ENCODE measurements at regions not wholly inside any gene's neighbourhood (a gene's known extent, or its start where the extent isn't known, plus 50 kb on each side); places are given as distances from the start of the nearest gene placed in this dataset.

- 75% methylated on average over 6 of the region's 6 CpGs for whole genome bisulfite sequencing
- H3K4me3 ChIP-seq = no peak overlapping the region
- H3K27me3 ChIP-seq = no peaks in the 10 kb centered on the region
- H3K27ac ChIP-seq = no peak overlapping the region
- H3K9me3 ChIP-seq = no peaks in the 10 kb centered on the region
- H3K36me3 ChIP-seq = no peaks in the 10 kb centered on the region
- TF ChIP-seq CTCF (IDR thresholded peaks at IDR 0.05) (no peak), POLR2AphosphoS5 (IDR thresholded peaks at IDR 0.05) (no peak), POLR2A (IDR thresholded peaks at IDR 0.05) (no peak)
- H3K4me1 ChIP-seq = no peaks in the 10 kb centered on the region
- no peak for DNase-seq (ENCODE audit: low spot score in 2 of 2)
Observed at GRCh38 chr21:16777041-16777720, 735.7 kb upstream of the CXADR start.

GRCh38 chr21:16788584-16788983 is 724.3 kb upstream of the CXADR start:
- Histone ChIP-seq H3K27ac (no peak overlapping the region), H3K36me3 (no peaks in the 10 kb centered on the region), H3K9me3 (no peaks in the 10 kb centered on the region), H3K27me3 (no peaks in the 10 kb centered on the region), H3K4me3 (no peak overlapping the region), H3K4me1 (no peaks in the 10 kb centered on the region)
- no peak for DNase-seq (ENCODE audit: low spot score in 2 of 2)
- TF ChIP-seq CTCF (IDR thresholded peaks at IDR 0.05) = no peak
- no peak for TF ChIP-seq POLR2AphosphoS5 (IDR thresholded peaks at IDR 0.05)
- TF ChIP-seq EP300 (IDR thresholded peaks at IDR 0.05) = no peak
- no peak for TF ChIP-seq POLR2A (IDR thresholded peaks at IDR 0.05)
- 31% methylated on average over 2 of the region's 2 CpGs for WGBS

GRCh38 chr21:16789636-16790035 is 723.2 kb upstream of the CXADR start:
- DNase-seq (ENCODE audit: low spot score in 2 of 2) = no peak
- no peak overlapping the region for H3K27ac ChIP-seq
- H3K27me3 ChIP-seq = no peaks in the 10 kb centered on the region
- H3K4me1 ChIP-seq = no peaks in the 10 kb centered on the region
- 69% methylated on average over 3 of the region's 3 CpGs for WGBS
- H3K4me3 ChIP-seq = no peak overlapping the region
- no peaks in the 10 kb centered on the region for H3K9me3 ChIP-seq
- TF ChIP-seq POLR2A (IDR thresholded peaks at IDR 0.05) (no peak), CTCF (IDR thresholded peaks at IDR 0.05) (no peak), EP300 (IDR thresholded peaks at IDR 0.05) (no peak), POLR2AphosphoS5 (IDR thresholded peaks at IDR 0.05) (no peak)
- no peaks in the 10 kb centered on the region for H3K36me3 ChIP-seq

GRCh38 chr21:16792101-16792500 is 720.7 kb upstream of the CXADR start:
- TF ChIP-seq CTCF (IDR thresholded peaks at IDR 0.05) (no peak), POLR2AphosphoS5 (IDR thresholded peaks at IDR 0.05) (no peak), POLR2A (IDR thresholded peaks at IDR 0.05) (no peak), EP300 (IDR thresholded peaks at IDR 0.05) (no peak)
- Histone ChIP-seq H3K4me1 (no peaks in the 10 kb centered on the region), H3K9me3 (no peaks in the 10 kb centered on the region), H3K4me3 (no peak overlapping the region), H3K27ac (no peak overlapping the region), H3K36me3 (no peaks in the 10 kb centered on the region), H3K27me3 (no peaks in the 10 kb centered on the region)
- WGBS = 60% methylated on average over 5 of the region's 5 CpGs
- no peak for DNase-seq (ENCODE audit: low spot score in 2 of 2)

- no peak for TF ChIP-seq POLR2AphosphoS5 (IDR thresholded peaks at IDR 0.05)
- no peak for TF ChIP-seq CTCF (IDR thresholded peaks at IDR 0.05)
- no peak for TF ChIP-seq POLR2A (IDR thresholded peaks at IDR 0.05)
- no peak for TF ChIP-seq EP300 (IDR thresholded peaks at IDR 0.05)
- no peaks in the 10 kb centered on the region for H3K27me3 ChIP-seq
- no peaks in the 10 kb centered on the region for H3K9me3 ChIP-seq
- H3K4me3 ChIP-seq = no peak overlapping the region
- no peak for DNase-seq (ENCODE audit: low spot score in 2 of 2)
- H3K4me1 ChIP-seq = no peaks in the 10 kb centered on the region
- H3K27ac ChIP-seq = no peak overlapping the region
- WGBS = 72% methylated on average over 3 of the region's 3 CpGs
- H3K36me3 ChIP-seq = no peaks in the 10 kb centered on the region
Observed at GRCh38 chr21:16794950-16795349, 717.9 kb upstream of the CXADR start.

Data from suprapubic skin (tissue), 4 donors.